ENCODE measurements at regions not wholly inside any gene's neighbourhood (a gene's known extent, or its start where the extent isn't known, plus 50 kb on each side); places are given as distances from the start of the nearest gene placed in this dataset.
A peak's percentile ranks its signal among the peaks of the same experiment; 100 is the strongest.
"Not testable (repeated sequence)": the region's sequence is repeated elsewhere in the genome, so short reads cannot be mapped to it uniquely, and the experiment has no call there.

GRCh38 chr12:112627851-112628250, 163.7 kb upstream of the RPH3A start:
- no peaks in the 10 kb centered on the region for H3K4me1 ChIP-seq (ENCODE audit: insufficient read depth, low read length)
- H3K27ac ChIP-seq (ENCODE audit: low read depth, low read length), result no peak overlapping the region
- no peak overlapping the region for H3K27ac Mint-ChIP-seq
- no peaks in the 10 kb centered on the region for H3K36me3 ChIP-seq (ENCODE audit: insufficient read depth, low read length)
- peaks cover 0 to 4% (median 1%) of the 10 kb centered on the region in 5 donors for H3K9me3 Mint-ChIP-seq
- no peak overlapping the region for H3K4me3 ChIP-seq (ENCODE audit: low read length)
- POLR2A ChIA-PET, result no interaction called here
- peaks cover 10% of the 10 kb centered on the region in 2 donors for H3K27me3 Mint-ChIP-seq
- no peak for DNase-seq
- peaks cover 4 to 8% (median 5%) of the 10 kb centered on the region in 3 donors for H3K4me1 Mint-ChIP-seq
- H3K36me3 Mint-ChIP-seq, result no peaks in the 10 kb centered on the region
- H3K4me3 Mint-ChIP-seq, result no peak overlapping the region
- CTCF ChIA-PET, result no interaction called here
- H3K27me3 ChIP-seq (ENCODE audit: insufficient read depth, low read length, poor library complexity, severe bottlenecking), result no peaks in the 10 kb centered on the region
- H3K9me3 ChIP-seq (ENCODE audit: low read length), result no peaks in the 10 kb centered on the region

DNA sequence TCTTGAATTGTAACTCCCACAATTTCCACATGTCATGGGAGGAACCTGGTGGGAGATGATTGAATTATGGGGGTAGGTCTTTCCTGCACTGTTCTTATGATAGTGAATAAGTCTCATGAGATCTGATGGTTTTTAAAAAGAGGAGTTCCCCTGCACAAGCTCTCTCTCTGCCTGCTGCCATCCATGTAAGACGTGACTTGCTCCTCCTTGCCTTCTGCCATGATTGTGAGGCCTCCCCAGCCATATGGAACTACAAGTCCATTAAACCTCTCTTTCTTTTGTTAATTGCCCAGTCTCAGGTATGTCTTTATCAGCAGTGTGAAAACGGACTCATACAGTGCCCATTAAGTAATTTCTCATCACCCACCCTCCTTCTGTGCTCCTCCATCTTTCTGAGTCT, 159.6 kb upstream of the RPH3A start:
- H3K4me3 Mint-ChIP-seq; H3K27me3 ChIP-seq (ENCODE audit: insufficient read depth, low read length, poor library complexity, severe bottlenecking); DNase-seq; H3K4me1 ChIP-seq (ENCODE audit: insufficient read depth, low read length); H3K9me3 ChIP-seq (ENCODE audit: low read length); H3K36me3 ChIP-seq (ENCODE audit: insufficient read depth, low read length); CTCF ChIA-PET; H3K36me3 Mint-ChIP-seq; H3K9me3 Mint-ChIP-seq; H3K4me1 Mint-ChIP-seq; H3K27ac ChIP-seq (ENCODE audit: low read depth, low read length); POLR2A ChIA-PET; H3K27ac Mint-ChIP-seq; H3K4me3 ChIP-seq (ENCODE audit: low read length): not testable (repeated sequence)
- H3K27me3 Mint-ChIP-seq, result peaks cover 13 to 27% of the 10 kb centered on the region in 2 donors

GRCh38 chr12:112635036-112635435, 156.5 kb upstream of the RPH3A start:
- H3K4me1 Mint-ChIP-seq, result no peaks in the 10 kb centered on the region
- Histone ChIP-seq H3K27ac (ENCODE audit: low read depth, low read length) (no peak overlapping the region), H3K9me3 (ENCODE audit: low read length) (no peaks in the 10 kb centered on the region), H3K27me3 (ENCODE audit: insufficient read depth, low read length, poor library complexity, severe bottlenecking) (no peaks in the 10 kb centered on the region), H3K36me3 (ENCODE audit: insufficient read depth, low read length) (no peaks in the 10 kb centered on the region), H3K4me1 (ENCODE audit: insufficient read depth, low read length) (no peaks in the 10 kb centered on the region), H3K4me3 (ENCODE audit: low read length) (no peak overlapping the region)
- H3K4me3 Mint-ChIP-seq, result no peak overlapping the region
- no peak for DNase-seq
- no peak overlapping the region for H3K27ac Mint-ChIP-seq
- POLR2A ChIA-PET, result no interaction called here
- H3K27me3 Mint-ChIP-seq, result peaks cover 11 to 51% of the 10 kb centered on the region in 2 donors
- peaks cover 0 to 4% (median 1%) of the 10 kb centered on the region in 5 donors for H3K9me3 Mint-ChIP-seq
- H3K36me3 Mint-ChIP-seq, result peaks cover 0 to 4% (median 0%) of the 10 kb centered on the region in 3 donors
- CTCF ChIA-PET, result no interaction called here

GRCh38 chr12:112638420-112638819, 153.1 kb upstream of the RPH3A start:
- no peak overlapping the region for H3K27ac Mint-ChIP-seq
- ChIA-PET POLR2A (no interaction called here), CTCF (no interaction called here)
- no peak for DNase-seq
- no peak overlapping the region for H3K4me3 ChIP-seq (ENCODE audit: low read length)
- H3K27me3 Mint-ChIP-seq, result peaks cover 4 to 51% of the 10 kb centered on the region in 2 donors
- H3K36me3 Mint-ChIP-seq, result peaks cover 0 to 4% (median 0%) of the 10 kb centered on the region in 3 donors
- no peaks in the 10 kb centered on the region for H3K4me1 ChIP-seq (ENCODE audit: insufficient read depth, low read length)
- H3K9me3 ChIP-seq (ENCODE audit: low read length), result no peaks in the 10 kb centered on the region
- H3K36me3 ChIP-seq (ENCODE audit: insufficient read depth, low read length), result no peaks in the 10 kb centered on the region
- H3K4me3 Mint-ChIP-seq, result no peak overlapping the region
- no peaks in the 10 kb centered on the region for H3K9me3 Mint-ChIP-seq
- H3K27me3 ChIP-seq (ENCODE audit: insufficient read depth, low read length, poor library complexity, severe bottlenecking), result no peaks in the 10 kb centered on the region
- H3K27ac ChIP-seq (ENCODE audit: low read depth, low read length), result no peak overlapping the region
- no peaks in the 10 kb centered on the region for H3K4me1 Mint-ChIP-seq

- Histone ChIP-seq H3K4me3 (ENCODE audit: low read length) (no peak overlapping the region), H3K9me3 (ENCODE audit: low read length) (no peaks in the 10 kb centered on the region), H3K27ac (ENCODE audit: low read depth, low read length) (no peak overlapping the region), H3K4me1 (ENCODE audit: insufficient read depth, low read length) (no peaks in the 10 kb centered on the region), H3K27me3 (ENCODE audit: insufficient read depth, low read length, poor library complexity, severe bottlenecking) (no peaks in the 10 kb centered on the region), H3K36me3 (ENCODE audit: insufficient read depth, low read length) (no peaks in the 10 kb centered on the region)
- CTCF ChIA-PET, result no interaction called here
- Mint-ChIP-seq H3K36me3 (peaks cover 0 to 6% (median 0%) of the 10 kb centered on the region in 3 donors), H3K9me3 (peaks cover 0 to 9% (median 3%) of the 10 kb centered on the region in 5 donors), H3K4me1 (no peaks in the 10 kb centered on the region), H3K27me3 (peaks cover 3 to 38% of the 10 kb centered on the region in 2 donors), H3K27ac (no peak overlapping the region), H3K4me3 (no peak overlapping the region)
- DNase-seq, result no peak
- POLR2A ChIA-PET, result no interaction called here
Measured at GRCh38 chr12:112645586-112645985, 146.0 kb upstream of the RPH3A start.

GRCh38 chr12:112656141-112656540, 135.4 kb upstream of the RPH3A start:
- Histone ChIP-seq H3K4me3 (ENCODE audit: low read length) (no peak overlapping the region), H3K36me3 (ENCODE audit: insufficient read depth, low read length) (no peaks in the 10 kb centered on the region), H3K27me3 (ENCODE audit: insufficient read depth, low read length, poor library complexity, severe bottlenecking) (no peaks in the 10 kb centered on the region), H3K27ac (ENCODE audit: low read depth, low read length) (no peak overlapping the region), H3K4me1 (ENCODE audit: insufficient read depth, low read length) (no peaks in the 10 kb centered on the region), H3K9me3 (ENCODE audit: low read length) (no peaks in the 10 kb centered on the region)
- Mint-ChIP-seq H3K4me3 (no peak overlapping the region), H3K9me3 (peaks cover 0 to 3% (median 0%) of the 10 kb centered on the region in 5 donors), H3K4me1 (peaks cover 0 to 6% (median 3%) of the 10 kb centered on the region in 3 donors), H3K27me3 (peaks cover 6 to 19% of the 10 kb centered on the region in 2 donors), H3K27ac (no peak overlapping the region), H3K36me3 (no peaks in the 10 kb centered on the region)
- no peak for DNase-seq
- CTCF ChIA-PET, result no interaction called here
- POLR2A ChIA-PET, result no interaction called here

- Histone ChIP-seq H3K27me3 (ENCODE audit: insufficient read depth, low read length, poor library complexity, severe bottlenecking) (no peaks in the 10 kb centered on the region), H3K27ac (ENCODE audit: low read depth, low read length) (no peak overlapping the region), H3K4me1 (ENCODE audit: insufficient read depth, low read length) (no peaks in the 10 kb centered on the region), H3K4me3 (ENCODE audit: low read length) (no peak overlapping the region), H3K36me3 (ENCODE audit: insufficient read depth, low read length) (no peaks in the 10 kb centered on the region), H3K9me3 (ENCODE audit: low read length) (no peaks in the 10 kb centered on the region)
- no peak overlapping the region for H3K4me3 Mint-ChIP-seq
- no peak overlapping the region for H3K27ac Mint-ChIP-seq
- H3K9me3 Mint-ChIP-seq, result no peaks in the 10 kb centered on the region
- H3K36me3 Mint-ChIP-seq, result no peaks in the 10 kb centered on the region
- ChIA-PET POLR2A (no interaction called here), CTCF (no interaction called here)
- peaks cover 9 to 23% of the 10 kb centered on the region in 2 donors for H3K27me3 Mint-ChIP-seq
- peaks cover 21 to 25% (median 25%) of the 10 kb centered on the region in 3 donors for H3K4me1 Mint-ChIP-seq
- DNase-seq, result peak in 1 of 5 donors; percentile 3
Measured at GRCh38 chr12:112664569-112664968, 127.0 kb upstream of the RPH3A start.

DNA sequence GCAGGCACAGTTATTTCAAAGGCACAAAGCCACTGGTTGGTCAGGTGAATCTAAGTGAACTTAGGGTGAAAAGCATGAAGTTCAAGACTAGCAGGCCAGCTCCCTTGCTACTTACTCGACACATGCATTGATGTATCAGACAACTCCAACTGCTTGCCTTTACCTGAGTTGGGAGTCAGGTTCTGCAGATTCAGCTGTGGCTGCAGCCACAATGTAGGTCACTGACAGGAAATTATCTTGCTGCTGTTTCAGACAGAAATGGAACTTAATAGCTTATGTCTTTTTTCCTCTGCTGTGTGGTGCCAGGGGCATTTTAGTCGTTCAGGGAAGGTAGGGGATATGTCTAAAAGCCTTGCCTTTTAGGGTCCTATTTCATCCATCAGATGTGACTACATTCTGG, 125.6 kb upstream of the RPH3A start:
- H3K9me3 ChIP-seq (ENCODE audit: low read length), result no peaks in the 10 kb centered on the region
- no peaks in the 10 kb centered on the region for H3K27me3 ChIP-seq (ENCODE audit: insufficient read depth, low read length, poor library complexity, severe bottlenecking)
- peak in 1 of 5 donors; percentile 2 for DNase-seq
- H3K36me3 ChIP-seq (ENCODE audit: insufficient read depth, low read length), result no peaks in the 10 kb centered on the region
- Mint-ChIP-seq H3K27me3 (peaks cover 6 to 16% of the 10 kb centered on the region in 2 donors), H3K4me3 (peak overlapping the region in 5 of 7 donors; percentile 35 to 70 (median 68)), H3K36me3 (no peaks in the 10 kb centered on the region), H3K27ac (peak overlapping the region in 5 of 8 donors; percentile 49 to 82 (median 65)), H3K9me3 (no peaks in the 10 kb centered on the region), H3K4me1 (peaks cover 21 to 25% (median 25%) of the 10 kb centered on the region in 3 donors)
- POLR2A ChIA-PET, result no interaction called here
- H3K27ac ChIP-seq (ENCODE audit: low read depth, low read length), result no peak overlapping the region
- H3K4me3 ChIP-seq (ENCODE audit: low read length), result no peak overlapping the region
- CTCF ChIA-PET, result no interaction called here
- H3K4me1 ChIP-seq (ENCODE audit: insufficient read depth, low read length), result no peaks in the 10 kb centered on the region

DNA sequence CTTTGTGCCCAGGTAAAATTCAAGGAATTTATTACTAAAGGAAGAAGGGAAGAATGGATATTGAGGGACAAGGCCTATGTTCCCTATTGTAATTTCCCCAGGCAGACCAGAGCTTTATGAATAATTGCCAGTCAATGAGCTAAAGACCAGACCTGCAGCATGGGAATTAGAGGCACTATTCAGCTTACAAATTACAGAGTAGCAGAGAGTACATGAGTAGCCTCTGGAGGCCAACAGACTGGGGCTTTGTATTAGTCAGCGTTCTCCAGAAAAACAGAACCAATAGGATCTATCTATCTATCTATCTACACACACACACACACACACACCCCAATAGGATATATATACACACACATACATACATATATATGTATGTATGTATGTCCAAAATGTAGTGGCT, 120.0 kb upstream of the RPH3A start:
- H3K4me1 Mint-ChIP-seq, result peaks cover 8% of the 10 kb centered on the region in 3 donors
- ChIA-PET CTCF (no interaction called here), POLR2A (no interaction called here)
- H3K9me3 Mint-ChIP-seq, result no peaks in the 10 kb centered on the region
- Histone ChIP-seq H3K4me3 (ENCODE audit: low read length) (no peak overlapping the region), H3K4me1 (ENCODE audit: insufficient read depth, low read length) (no peaks in the 10 kb centered on the region), H3K9me3 (ENCODE audit: low read length) (no peaks in the 10 kb centered on the region), H3K27ac (ENCODE audit: low read depth, low read length) (no peak overlapping the region), H3K36me3 (ENCODE audit: insufficient read depth, low read length) (no peaks in the 10 kb centered on the region), H3K27me3 (ENCODE audit: insufficient read depth, low read length, poor library complexity, severe bottlenecking) (peaks cover 5% of the 10 kb centered on the region)
- H3K4me3 Mint-ChIP-seq, result no peak overlapping the region
- no peaks in the 10 kb centered on the region for H3K36me3 Mint-ChIP-seq
- peaks cover 8 to 22% of the 10 kb centered on the region in 2 donors for H3K27me3 Mint-ChIP-seq
- DNase-seq, result no peak
- no peak overlapping the region for H3K27ac Mint-ChIP-seq

All from CD8-positive, alpha-beta memory T cell (primary cell).